A549 (cell line): ENCODE measurements at regions not wholly inside any gene's neighbourhood (a gene's known extent, or its start where the extent isn't known, plus 50 kb on each side); places are given as distances from the start of the nearest gene placed in this dataset.

Experiments used
- EHF ChIP-seq: fragments of 250-450 bp; sonication (Bioruptor Pico); IDR thresholded peaks from 2 replicates; pipeline ENCODE4 v1.5.0; 2020; ENCODE audit warnings: mild to moderate bottlenecking
- POLR2A ChIP-seq: IDR thresholded peaks from 2 replicates; pipeline ENCODE4 v1.6.1; 2012; ENCODE audit warnings: mild to moderate bottlenecking, low read length
- TF ChIP-seq, protein P1 (sequence below): fragments of >200 bp; sonication (Bioruptor Twin); formaldehyde crosslinking; IDR thresholded peaks from 3 replicates; pipeline ENCODE4 v1.5.1; 2016
- TF ChIP-seq, protein P2 (sequence below): fragments of 200-600 bp; sonication (generic); IDR thresholded peaks from 2 replicates; pipeline ENCODE4 v1.6.1; 2016; ENCODE audit warnings: antibody characterized with exemption, mild to moderate bottlenecking, moderate library complexity

GRCh38 chr5:115428676-115429075 lies 115.9 kb downstream of the FEM1C start:
- TF ChIP-seq, protein P1, sequence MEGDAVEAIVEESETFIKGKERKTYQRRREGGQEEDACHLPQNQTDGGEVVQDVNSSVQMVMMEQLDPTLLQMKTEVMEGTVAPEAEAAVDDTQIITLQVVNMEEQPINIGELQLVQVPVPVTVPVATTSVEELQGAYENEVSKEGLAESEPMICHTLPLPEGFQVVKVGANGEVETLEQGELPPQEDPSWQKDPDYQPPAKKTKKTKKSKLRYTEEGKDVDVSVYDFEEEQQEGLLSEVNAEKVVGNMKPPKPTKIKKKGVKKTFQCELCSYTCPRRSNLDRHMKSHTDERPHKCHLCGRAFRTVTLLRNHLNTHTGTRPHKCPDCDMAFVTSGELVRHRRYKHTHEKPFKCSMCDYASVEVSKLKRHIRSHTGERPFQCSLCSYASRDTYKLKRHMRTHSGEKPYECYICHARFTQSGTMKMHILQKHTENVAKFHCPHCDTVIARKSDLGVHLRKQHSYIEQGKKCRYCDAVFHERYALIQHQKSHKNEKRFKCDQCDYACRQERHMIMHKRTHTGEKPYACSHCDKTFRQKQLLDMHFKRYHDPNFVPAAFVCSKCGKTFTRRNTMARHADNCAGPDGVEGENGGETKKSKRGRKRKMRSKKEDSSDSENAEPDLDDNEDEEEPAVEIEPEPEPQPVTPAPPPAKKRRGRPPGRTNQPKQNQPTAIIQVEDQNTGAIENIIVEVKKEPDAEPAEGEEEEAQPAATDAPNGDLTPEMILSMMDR = no peak
- TF ChIP-seq EHF (CRISPR knock-in tag) (no peak), POLR2A (no peak)
- TF ChIP-seq, protein P2, sequence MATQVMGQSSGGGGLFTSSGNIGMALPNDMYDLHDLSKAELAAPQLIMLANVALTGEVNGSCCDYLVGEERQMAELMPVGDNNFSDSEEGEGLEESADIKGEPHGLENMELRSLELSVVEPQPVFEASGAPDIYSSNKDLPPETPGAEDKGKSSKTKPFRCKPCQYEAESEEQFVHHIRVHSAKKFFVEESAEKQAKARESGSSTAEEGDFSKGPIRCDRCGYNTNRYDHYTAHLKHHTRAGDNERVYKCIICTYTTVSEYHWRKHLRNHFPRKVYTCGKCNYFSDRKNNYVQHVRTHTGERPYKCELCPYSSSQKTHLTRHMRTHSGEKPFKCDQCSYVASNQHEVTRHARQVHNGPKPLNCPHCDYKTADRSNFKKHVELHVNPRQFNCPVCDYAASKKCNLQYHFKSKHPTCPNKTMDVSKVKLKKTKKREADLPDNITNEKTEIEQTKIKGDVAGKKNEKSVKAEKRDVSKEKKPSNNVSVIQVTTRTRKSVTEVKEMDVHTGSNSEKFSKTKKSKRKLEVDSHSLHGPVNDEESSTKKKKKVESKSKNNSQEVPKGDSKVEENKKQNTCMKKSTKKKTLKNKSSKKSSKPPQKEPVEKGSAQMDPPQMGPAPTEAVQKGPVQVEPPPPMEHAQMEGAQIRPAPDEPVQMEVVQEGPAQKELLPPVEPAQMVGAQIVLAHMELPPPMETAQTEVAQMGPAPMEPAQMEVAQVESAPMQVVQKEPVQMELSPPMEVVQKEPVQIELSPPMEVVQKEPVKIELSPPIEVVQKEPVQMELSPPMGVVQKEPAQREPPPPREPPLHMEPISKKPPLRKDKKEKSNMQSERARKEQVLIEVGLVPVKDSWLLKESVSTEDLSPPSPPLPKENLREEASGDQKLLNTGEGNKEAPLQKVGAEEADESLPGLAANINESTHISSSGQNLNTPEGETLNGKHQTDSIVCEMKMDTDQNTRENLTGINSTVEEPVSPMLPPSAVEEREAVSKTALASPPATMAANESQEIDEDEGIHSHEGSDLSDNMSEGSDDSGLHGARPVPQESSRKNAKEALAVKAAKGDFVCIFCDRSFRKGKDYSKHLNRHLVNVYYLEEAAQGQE = no peak
